ENCODE measurements at regions not wholly inside any gene's neighbourhood (a gene's known extent, or its start where the extent isn't known, plus 50 kb on each side); places are given as distances from the start of the nearest gene placed in this dataset.

- Histone ChIP-seq H3K27ac (ENCODE audit: low read depth, low read length, poor library complexity, severe bottlenecking) (no peak overlapping the region), H3K36me3 (ENCODE audit: insufficient read depth, low read length) (no peaks in the 10 kb centered on the region), H4K20me1 (ENCODE audit: insufficient read depth, low read length) (no peaks in the 10 kb centered on the region), H3K4me1 (ENCODE audit: insufficient read depth, low read length, poor library complexity, severe bottlenecking) (no peaks in the 10 kb centered on the region), H3K4me3 (ENCODE audit: low read depth, low read length, poor library complexity, severe bottlenecking) (no peak overlapping the region), H3K4me2 (ENCODE audit: low read length) (no peak overlapping the region), H2AFZ (ENCODE audit: low read length) (no peak overlapping the region), H3K9me3 (ENCODE audit: low read length) (no peaks in the 10 kb centered on the region), H3K79me2 (ENCODE audit: insufficient read depth, low read depth, low read length) (no peaks in the 10 kb centered on the region), H3K9me2 (ENCODE audit: insufficient read depth, low read length) (no peaks in the 10 kb centered on the region)
- no peak for DNase-seq (ENCODE audit: low spot score)
- POLR2A ChIA-PET, result interaction anchor here (0.9 kb wide), 1 partner anchor 173 kb away, joined by 3 read pairs; no protein-coding TSS in a partner anchor
- TF ChIP-seq EZH2phosphoT487 (IDR thresholded peaks at IDR 0.05; ENCODE audit: borderline replicate concordance, low read depth, low read length) (no peak), CTCF (conservative IDR thresholded peaks at IDR 0.05; ENCODE audit: low read length) (no peak)
- BruUV-seq (replicated peaks), result no TSS peak
- intact Hi-C loops (cut with micrococcal nuclease; ENCODE audit: unreplicated experiment), result no loop called here
- CTCF ChIA-PET (ENCODE audit: unreplicated experiment), result no interaction called here
These were observed 274.6 kb downstream of the BTG1 start for GRCh38 chr12:91870872-91871707.

GRCh38 chr12:91868054-91868453 lies 277.6 kb downstream of the BTG1 start:
- Histone ChIP-seq H3K4me3 (ENCODE audit: low read depth, low read length, poor library complexity, severe bottlenecking) (no peak overlapping the region), H3K9me3 (ENCODE audit: low read length) (no peaks in the 10 kb centered on the region), H3K9me2 (ENCODE audit: insufficient read depth, low read length) (no peaks in the 10 kb centered on the region), H3K4me2 (ENCODE audit: low read length) (no peak overlapping the region), H3K36me3 (ENCODE audit: insufficient read depth, low read length) (no peaks in the 10 kb centered on the region), H3K27ac (ENCODE audit: low read depth, low read length, poor library complexity, severe bottlenecking) (no peak overlapping the region), H3K79me2 (ENCODE audit: insufficient read depth, low read depth, low read length) (no peaks in the 10 kb centered on the region), H4K20me1 (ENCODE audit: insufficient read depth, low read length) (no peaks in the 10 kb centered on the region), H3K4me1 (ENCODE audit: insufficient read depth, low read length, poor library complexity, severe bottlenecking) (no peaks in the 10 kb centered on the region), H2AFZ (ENCODE audit: low read length) (no peak overlapping the region)
- ChIA-PET POLR2A (interaction anchor here (0.9 kb wide), 1 partner anchor 11 kb away, joined by 3 read pairs; no protein-coding TSS in a partner anchor), CTCF (ENCODE audit: unreplicated experiment) (no interaction called here)
- DNase-seq (ENCODE audit: low spot score), result no peak
- intact Hi-C loops (cut with micrococcal nuclease; ENCODE audit: unreplicated experiment), result no loop called here
- TF ChIP-seq CTCF (conservative IDR thresholded peaks at IDR 0.05; ENCODE audit: low read length), result no peak
- no peak for TF ChIP-seq EZH2phosphoT487 (IDR thresholded peaks at IDR 0.05; ENCODE audit: borderline replicate concordance, low read depth, low read length)
- BruUV-seq (replicated peaks), result no TSS peak

GRCh38 chr12:91866566-91866965 lies 279.1 kb downstream of the BTG1 start:
- Histone ChIP-seq H2AFZ (ENCODE audit: low read length) (no peak overlapping the region), H3K36me3 (ENCODE audit: insufficient read depth, low read length) (no peaks in the 10 kb centered on the region), H3K9me2 (ENCODE audit: insufficient read depth, low read length) (no peaks in the 10 kb centered on the region), H4K20me1 (ENCODE audit: insufficient read depth, low read length) (no peaks in the 10 kb centered on the region), H3K4me1 (ENCODE audit: insufficient read depth, low read length, poor library complexity, severe bottlenecking) (no peaks in the 10 kb centered on the region), H3K4me2 (ENCODE audit: low read length) (no peak overlapping the region), H3K79me2 (ENCODE audit: insufficient read depth, low read depth, low read length) (no peaks in the 10 kb centered on the region), H3K27ac (ENCODE audit: low read depth, low read length, poor library complexity, severe bottlenecking) (no peak overlapping the region), H3K4me3 (ENCODE audit: low read depth, low read length, poor library complexity, severe bottlenecking) (no peak overlapping the region), H3K9me3 (ENCODE audit: low read length) (no peaks in the 10 kb centered on the region)
- ChIA-PET POLR2A (interaction anchor here (1.3 to 1.6 kb wide), 2 partner anchors 8 to 25 kb away, joined by 4 to 8 read pairs; no protein-coding TSS in a partner anchor), CTCF (ENCODE audit: unreplicated experiment) (no interaction called here)
- intact Hi-C loops (cut with micrococcal nuclease; ENCODE audit: unreplicated experiment), result no loop called here
- BruUV-seq (replicated peaks), result no TSS peak
- no peak for DNase-seq (ENCODE audit: low spot score)
- TF ChIP-seq EZH2phosphoT487 (IDR thresholded peaks at IDR 0.05; ENCODE audit: borderline replicate concordance, low read depth, low read length), result no peak
- TF ChIP-seq CTCF (conservative IDR thresholded peaks at IDR 0.05; ENCODE audit: low read length), result no peak
